SKM-1 treated with dmso at 0.1 percent for 144 hours (cell line): ENCODE measurements at regions not wholly inside any gene's neighbourhood (a gene's known extent, or its start where the extent isn't known, plus 50 kb on each side); places are given as distances from the start of the nearest gene placed in this dataset.
"Not testable (repeated sequence)": the region's sequence is repeated elsewhere in the genome, so short reads cannot be mapped to it uniquely, and the experiment has no call there.

Experiments used
- DNase-seq: peaks from one replicate; lab custom pipeline; 2025; ENCODE audit not compliant: unreplicated experiment; lab: John Stamatoyannopoulos, UW

DNA sequence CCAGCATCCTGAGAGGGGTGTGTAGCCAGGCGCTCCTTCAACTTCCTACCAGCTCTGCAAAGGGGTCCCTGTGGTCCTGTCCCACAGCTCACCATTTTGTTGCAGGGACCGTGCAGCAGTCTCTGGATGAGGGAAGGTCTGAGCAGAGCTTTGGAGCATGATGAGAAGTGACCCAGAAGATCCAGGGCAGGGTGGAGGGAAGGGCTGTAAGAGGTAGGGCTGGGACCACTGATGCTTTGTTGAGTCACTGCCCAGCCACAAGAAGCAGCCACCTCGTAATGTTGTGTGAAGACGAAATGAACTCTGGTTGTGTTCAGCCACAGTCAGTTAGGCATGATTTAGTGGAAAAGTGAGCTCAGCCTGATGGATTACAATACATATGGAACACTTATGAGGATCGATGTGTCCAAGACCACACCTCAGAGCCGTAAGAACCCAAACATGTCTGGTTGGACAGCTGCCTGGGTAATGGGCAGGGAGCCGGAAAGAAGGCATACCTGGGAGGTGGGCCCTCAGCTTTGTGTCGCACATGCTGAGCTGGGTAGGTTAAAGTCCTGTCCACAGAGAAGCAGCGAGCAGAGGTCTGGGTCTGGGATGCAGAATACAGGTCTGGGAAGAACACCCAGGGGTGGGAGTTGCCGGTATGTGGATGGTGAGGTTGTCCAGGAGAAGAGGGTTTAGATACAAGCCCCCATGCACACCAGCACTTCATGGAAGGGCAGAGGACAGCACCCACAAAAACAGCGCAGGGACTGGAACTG lies 250.1 kb downstream of the GADD45G start:
- DNase-seq = no peak

DNA sequence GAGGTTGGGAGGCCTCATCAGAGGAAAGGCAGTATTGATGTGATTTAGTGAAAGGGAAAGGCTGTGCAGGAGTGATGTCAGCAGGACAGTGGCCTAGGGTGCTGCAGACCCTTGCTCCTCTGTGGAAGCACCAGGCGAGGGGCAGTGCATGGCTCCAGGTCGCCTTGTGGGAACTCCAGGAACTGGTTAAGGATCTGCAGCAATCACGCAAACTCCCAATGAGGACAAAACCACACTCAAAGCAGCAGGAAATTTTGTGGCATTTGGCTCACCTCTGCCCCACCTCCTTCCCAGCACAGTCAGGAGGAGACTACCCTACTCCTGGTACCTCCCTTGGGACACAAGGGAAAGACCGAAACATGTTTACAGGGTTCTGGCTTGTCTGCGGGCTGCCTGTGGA lies 251.5 kb downstream of the GADD45G start:
- DNase-seq = not testable (repeated sequence)

DNA sequence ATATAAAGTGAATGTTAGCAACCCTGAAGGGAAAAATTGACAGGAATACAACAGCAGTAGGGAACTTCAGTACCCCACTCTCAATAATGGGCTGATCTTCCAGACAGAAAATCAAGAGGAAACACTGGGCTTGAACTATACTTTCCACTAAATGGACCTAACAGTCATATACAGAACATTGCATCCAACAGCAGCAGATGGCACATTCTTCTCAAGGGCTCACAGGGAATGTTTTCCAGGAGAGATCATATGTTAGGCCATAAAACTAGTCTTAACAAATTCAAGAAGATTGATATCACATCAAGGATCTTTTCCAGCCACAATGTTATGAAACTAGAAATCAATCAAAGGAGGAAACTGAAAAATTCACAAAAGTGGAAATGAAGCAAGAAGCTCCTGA lies 252.1 kb downstream of the GADD45G start:
- DNase-seq = not testable (repeated sequence)

DNA sequence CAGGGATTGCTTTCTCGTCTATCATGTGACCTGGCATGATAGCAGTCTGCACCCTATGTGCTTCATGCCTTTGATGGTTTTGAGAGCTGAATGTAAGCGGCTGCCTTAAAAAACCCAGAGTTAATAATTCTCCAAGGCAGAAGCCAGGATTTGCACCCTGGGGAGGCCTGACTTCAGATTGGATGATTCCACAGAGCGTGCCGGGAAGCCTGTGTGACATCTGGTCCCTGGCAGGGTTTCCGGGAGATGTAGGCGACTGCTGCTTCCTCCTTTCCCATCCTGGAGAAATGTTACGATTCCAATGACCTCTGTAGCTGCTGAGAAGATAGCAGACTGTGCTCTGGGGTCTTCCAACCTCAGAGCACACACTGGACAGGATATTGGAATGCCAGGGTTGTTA lies 255.0 kb downstream of the GADD45G start:
- DNase-seq = not testable (repeated sequence)

DNA sequence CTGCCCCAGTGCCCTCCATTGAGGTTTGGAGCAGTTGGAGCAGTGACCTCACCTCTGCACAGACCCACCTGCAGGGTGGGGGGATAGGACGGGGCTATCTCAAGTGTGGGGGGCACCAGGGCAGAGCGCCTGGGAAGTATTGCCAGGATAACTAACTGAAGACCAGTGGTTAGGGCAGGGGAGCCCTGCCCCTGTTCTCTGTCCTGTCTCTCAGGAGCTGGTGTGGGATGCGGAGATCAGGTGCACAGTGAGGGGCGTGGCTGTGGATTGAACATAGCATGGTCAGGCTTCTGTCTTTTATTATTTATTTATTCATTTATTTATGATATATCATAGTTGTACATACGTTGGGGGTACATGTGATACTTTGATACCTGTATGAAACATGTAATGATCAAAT lies 256.6 kb downstream of the GADD45G start:
- DNase-seq = not testable (repeated sequence)

DNA sequence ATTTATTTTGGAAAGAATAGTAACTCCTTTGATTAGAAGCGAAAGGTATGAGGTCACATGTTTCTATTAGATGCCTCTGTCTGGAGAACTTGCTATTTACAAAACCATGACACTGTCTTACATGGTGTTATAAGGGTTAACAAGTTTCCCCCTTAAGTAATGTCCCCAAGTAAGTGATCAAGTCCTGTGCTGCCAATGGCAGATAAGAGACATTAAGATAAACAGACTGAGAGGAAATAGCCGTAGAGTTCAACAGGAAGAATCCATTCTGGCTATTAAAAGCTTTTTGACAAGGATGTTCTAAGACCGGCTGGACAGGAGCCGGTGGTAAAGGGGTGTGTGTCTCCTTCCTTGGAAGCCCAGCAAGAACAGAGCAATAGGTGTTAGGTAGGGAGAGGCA lies 257.5 kb downstream of the GADD45G start:
- DNase-seq = no peak

DNA sequence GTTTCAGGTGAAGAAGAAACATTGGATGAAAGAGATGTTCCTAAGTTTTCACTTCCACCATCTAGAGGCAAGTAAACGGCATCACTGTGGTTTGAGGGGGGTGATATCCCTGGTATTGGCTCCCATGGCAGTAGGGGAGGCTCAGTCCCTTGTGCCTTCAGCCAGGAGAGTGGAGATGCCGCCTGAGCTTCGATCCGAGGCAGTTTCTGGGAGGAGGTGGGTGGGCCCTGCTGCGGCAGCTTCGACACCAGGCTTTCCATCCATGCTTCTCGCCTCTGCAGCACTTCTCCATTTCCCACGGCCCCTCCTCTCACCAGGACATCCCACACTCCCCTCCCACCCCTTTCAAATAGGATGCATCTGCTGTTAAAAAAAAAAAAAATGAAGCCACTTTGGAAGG lies 258.3 kb downstream of the GADD45G start:
- DNase-seq = no peak

DNA sequence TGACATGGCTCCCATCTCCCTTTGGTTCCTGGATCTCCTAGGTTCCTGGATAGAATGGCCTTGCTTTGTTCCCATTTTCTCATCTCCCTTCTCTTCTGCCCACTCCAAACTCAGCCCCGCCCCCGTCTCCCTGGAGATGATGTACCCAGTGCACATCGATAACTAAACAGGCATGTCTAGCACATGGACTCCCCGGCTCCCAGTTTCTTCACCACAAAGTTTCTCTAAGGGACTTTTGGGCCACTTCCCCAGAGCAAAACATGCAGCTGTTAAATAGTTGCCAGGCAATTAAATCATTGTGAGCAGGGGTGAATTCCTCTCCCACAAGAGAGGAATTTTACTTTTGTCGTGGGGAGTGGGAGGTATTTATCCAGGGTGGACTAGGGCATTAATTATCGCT lies 259.0 kb downstream of the GADD45G start:
- no peak for DNase-seq

DNA sequence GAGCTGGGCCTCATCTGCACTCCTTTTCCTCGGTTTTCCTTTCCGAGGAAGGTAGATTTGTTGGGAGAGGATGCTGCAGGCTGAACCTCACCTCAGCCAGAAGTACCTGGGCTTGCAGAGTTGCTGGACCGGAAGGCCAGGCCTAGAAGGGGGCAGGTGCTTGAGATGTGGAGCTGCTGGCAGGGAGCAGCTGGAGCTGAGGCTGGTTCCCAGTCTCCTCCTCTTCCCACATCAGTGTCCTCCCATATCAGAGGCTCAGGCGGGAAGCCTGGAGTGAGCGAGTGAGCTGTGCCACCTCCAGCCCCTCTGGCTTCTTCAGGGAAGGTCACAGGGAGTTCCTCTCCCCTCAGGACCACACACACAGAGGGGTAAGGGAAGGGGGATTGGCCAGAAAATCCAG lies 259.4 kb downstream of the GADD45G start:
- no peak for DNase-seq

DNA sequence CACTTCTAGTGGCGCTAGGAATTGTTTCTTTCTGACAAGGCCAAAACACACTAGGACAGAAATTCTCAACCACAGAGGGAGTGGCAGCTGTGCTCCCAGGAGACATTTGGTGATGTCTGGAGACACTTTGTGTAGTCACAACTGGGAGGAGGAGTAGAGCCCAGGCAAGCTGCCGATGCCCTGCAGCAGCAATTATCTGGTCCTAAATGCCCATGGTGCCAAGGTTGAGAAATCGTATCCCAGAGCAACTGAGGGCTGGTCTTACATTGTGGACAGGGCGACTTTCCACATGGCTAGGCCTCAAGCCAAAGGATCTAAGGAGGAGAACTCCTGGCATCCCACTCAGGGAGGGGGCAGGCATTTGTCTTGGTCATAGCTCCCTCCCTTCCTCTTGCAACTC lies 259.9 kb downstream of the GADD45G start:
- DNase-seq = no peak

DNA sequence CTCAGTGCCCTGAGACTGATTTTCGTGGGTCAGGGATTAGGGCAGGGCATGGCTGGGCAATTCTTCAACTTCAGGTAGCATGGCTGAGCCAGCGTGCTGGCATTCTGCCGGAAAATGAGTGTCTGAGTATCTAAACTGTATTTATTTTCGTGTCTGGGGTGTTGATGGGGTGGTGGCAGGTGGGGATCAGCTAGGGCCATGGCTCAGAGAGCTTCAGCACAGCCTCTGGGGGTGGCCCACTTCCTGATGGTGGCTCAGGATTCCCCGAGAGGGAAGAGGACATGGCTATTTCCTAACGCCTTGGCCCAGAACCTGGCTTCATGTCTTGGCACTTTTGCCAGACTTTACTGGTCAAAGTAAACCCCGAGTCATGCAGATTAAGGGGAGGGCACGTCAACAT lies 260.5 kb downstream of the GADD45G start:
- no peak for DNase-seq

DNA sequence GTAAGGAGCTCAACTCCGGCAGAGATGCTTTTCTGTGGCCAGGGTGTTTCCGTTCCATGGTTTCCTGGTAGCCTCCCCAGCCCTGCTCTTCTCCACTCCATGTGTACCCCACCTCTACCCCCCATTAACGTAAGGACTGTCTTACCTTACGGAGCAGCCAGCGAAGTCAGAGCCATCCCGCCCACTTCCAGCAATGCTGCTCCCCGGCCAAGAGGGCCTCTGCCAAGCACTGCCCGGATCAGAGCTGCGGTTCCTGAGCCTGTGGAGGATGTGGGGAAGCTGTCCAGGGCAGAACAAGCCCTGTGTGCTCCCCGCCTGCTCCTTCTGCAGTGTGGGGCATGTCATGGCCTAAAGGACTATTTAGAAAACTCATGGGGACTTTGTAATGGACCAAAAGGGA lies 261.2 kb downstream of the GADD45G start:
- DNase-seq = no peak

DNA sequence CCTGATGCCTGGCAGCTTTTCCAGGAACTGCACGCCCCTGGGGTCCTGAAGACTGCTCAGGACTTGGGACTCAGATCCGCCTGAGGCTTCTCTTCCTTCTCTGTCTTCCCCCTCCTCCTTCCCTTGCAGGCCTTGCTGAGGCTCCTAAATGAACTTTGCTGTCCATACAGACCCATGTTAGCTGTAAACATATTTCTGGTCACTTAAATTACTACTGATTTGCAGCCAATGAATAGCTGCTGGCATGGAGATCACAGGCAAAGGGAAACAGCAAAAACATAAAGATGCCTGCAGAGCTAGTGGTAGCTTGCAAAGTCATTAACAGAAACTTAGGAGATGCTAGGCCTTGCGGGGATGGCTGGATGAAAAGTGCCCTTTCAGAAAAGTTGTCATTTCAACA lies 261.9 kb downstream of the GADD45G start:
- no peak for DNase-seq

DNA sequence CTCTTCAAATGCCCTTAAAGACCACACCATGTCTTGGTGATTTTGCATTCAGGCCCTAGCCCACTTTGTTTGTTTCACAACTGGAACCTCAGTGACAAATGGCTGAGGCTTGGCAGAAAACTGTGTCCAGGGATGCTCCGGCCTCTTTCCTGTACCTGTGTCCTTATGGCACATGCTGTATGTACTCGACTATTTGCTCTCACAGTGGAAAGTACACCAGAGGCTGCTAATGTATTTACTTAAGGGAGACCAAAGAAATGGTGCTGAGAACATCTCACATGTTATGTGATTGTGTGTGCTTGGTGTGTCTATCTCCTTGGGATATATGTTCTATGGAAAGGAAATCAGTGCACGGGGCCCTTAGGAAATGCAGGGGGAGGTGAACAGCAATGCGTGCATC lies 263.3 kb downstream of the GADD45G start:
- no peak for DNase-seq

DNA sequence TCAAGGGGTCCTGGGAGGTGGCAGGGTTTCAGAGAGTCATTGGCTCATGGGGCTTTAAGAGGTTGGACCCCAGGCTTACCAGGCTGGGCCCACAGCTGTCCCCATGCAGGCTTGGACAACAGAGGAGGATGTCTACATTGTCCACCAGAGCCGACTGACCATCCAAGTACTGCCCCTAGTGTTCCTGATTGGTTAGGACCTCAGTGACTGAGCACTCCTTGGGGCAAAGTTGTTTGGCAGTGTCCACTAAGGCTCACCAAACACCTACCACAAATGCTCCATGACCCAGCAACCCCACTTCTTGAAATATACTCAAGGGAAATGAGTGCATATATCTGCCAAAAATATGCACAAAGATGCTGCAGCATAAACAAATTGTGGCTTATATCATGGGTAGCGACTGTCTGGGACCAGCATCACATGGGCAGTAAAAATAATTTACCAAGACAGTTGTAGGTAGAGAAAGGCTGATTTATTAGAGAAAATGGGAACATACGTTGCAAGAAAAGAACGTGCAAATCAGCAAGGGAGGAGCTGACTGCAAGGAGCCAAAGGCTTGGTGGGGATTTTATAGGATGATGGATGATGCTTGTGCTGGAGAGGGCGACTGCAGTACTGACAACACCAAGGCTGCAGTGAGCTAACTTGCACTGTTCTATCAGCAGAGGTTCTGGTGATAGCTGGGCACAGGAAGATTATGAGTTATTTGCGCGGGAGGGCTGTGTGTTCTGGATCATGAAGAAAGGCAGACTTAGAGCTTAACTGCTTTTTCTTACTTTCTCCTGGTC lies 265.2 kb downstream of the GADD45G start:
- DNase-seq = no peak

DNA sequence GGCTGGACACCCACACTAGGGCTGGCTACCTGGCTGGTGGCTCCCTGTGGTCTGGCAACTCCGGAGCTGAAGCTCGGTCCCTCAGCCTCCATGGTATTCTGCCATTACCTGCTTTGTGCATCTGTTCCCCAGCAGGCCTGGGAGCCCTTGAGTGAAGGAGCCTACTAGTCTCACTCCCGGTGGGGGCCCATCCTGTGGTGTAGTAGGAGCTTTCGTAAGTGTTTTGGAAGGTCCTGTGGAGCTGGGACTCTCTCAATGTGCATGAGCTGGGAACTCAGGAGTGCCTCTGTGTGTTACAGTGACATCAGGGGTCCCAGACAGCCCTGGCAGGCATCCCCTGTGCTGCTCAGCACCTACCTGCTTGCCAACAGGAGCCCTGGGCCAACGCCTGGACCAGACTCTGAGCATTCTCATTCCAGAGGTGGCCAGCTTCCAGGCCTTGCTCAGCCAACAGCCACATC lies 267.1 kb downstream of the GADD45G start:
- no peak for DNase-seq

DNA sequence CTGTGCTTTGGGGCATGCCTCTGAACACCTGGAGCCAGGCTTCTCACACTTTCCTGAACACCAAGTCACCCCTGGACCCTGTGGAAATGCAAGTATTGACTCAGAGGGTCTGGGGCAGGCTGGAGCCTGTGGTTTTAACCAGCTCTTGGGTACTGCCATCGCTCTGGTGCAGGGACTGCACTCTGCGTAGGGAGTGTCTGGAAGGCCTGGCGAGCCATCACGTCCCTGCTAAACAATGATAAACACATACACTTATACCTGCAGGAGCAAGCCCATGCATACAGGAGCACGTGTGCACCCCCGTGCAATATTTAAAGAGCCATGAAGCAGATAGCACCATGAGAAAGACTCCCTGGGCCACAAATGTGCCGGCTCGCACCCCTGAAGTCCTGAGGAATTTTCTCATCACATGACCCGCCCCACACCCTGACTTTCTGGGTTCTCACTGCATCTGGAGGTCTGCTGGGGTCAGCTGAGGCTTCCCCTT lies 267.7 kb downstream of the GADD45G start:
- no peak for DNase-seq

DNA sequence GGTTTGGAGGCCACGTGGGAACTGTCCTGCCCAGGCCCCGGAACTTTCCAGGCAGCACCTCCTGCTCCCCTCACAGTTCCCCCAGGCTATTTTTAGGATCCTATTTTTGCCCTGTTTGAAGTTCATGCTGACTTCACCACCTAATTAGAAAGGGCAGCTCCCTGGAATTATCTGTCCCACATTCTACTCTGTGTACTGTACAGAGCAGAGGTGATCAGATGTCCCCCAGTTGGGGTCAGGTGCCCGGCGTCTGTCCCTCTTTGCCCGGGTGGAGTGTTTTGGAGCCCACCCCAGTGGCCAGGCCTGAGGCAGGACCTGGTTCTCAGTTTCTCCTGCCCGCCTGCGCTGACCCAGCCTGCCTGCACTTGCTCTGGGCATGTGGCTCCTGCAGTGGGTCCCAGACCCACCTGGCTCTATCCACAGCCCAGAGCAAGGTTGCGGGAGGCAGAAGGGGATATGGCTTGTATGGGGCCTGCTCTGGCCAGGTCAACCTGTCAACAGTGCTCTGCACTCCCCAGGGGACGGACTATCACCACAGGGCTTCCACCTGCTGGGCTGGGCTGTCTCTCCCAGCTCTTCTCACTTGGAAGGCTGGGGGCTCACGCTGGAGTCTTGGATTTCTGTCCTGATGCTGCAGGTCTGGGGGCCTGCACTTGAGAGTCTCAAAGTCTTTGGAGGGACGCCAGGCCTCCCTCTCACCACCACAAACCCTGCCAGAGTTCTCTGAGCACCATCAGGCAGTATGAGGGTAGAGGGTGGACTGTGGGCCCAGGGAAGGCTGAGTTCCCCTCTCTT lies 268.3 kb downstream of the GADD45G start:
- DNase-seq = no peak

DNA sequence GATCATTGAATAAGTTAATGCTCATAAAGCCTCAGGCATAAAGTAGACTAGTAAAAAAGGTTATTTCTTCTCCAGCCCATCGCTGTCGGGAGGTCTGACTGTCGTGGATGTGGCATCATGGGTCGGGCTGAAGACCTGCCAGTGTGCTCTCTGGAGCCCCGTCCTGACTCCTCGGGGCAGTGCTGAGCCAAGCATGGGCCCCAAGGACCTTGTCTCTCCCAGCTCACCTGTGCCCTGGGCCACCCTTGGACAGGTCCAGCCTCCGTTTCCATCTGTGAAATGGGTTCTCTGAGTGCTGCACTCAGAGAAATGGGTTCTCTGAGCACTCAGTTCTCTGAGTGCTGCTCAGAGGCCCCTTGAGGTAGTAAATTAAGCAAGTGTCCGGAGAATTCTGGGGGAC lies 269.0 kb downstream of the GADD45G start:
- no peak for DNase-seq

DNA sequence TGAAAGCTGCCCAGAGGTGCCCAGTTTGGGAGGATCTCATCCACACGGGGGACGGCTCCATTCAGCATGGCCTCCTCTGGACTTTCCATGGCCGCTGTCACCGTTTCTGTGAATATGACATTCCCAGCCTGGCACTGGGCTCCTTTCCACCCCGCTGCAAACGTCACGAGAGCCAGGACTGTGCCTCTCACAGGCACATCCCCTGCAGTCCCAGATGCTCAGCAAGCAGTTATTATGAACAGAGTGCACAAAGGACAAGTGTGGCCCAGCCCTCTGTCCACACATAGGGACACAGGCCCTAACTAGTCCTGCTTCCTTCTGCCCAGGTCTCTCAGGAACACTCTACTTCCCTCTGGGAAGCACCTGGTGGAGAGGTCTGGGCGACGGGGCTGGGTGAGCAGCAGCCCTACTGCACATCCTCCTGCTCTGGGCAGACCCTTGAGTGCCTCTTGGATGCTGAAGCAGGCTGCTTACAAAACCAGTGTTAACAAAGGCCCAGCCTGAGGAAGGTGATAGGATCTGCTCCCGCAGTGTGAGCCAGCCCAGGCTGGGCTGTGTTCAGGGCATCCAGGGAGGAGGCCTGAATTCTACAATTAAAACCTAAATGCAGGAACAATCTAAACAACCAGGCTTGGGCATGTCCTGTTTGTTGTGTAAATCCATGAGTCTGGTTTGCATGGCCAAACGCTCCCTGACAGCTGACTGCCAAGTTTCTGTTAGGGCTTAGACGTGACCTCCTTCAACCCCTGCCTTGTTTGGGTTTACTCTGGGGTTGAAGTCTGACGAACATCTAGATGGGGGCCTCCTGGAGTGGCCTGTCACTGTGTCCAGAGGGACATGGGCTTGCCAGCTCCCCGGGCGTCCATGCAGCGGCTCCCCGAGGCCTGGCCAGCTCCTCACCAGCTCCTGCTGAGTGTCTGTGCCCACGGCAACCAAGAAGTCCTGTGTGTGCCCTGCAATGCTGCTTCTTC lies 269.8 kb downstream of the GADD45G start:
- DNase-seq = no peak
